Activated naive CD8-positive, alpha-beta T cell treated with anti-CD3 and anti-CD28 coated beads for 36 hours (primary cell): ENCODE measurements at regions not wholly inside any gene's neighbourhood (a gene's known extent, or its start where the extent isn't known, plus 50 kb on each side); places are given as distances from the start of the nearest gene placed in this dataset.
"Not testable (repeated sequence)": the region's sequence is repeated elsewhere in the genome, so short reads cannot be mapped to it uniquely, and the experiment has no call there.

Experiments
- DNase-seq: peaks from one replicate; pipeline ENCODE4 v3.0.0; 2021
- H3K27ac Mint-ChIP-seq: one replicate; pipeline ENCODE4 v1.8.0; 2022; ENCODE audit warnings: mild to moderate bottlenecking, moderate library complexity, mixed read lengths
- H3K27me3 Mint-ChIP-seq: one replicate; pipeline ENCODE4 v1.8.0; 2022; ENCODE audit warnings: mild to moderate bottlenecking, mixed read lengths
- H3K36me3 Mint-ChIP-seq: one replicate; pipeline ENCODE4 v1.8.0; 2021; ENCODE audit warnings: mild to moderate bottlenecking, mixed read lengths
- H3K4me1 Mint-ChIP-seq: one replicate; pipeline ENCODE4 v1.8.0; 2021; ENCODE audit warnings: mixed read lengths
- H3K4me3 Mint-ChIP-seq: one replicate; pipeline ENCODE4 v1.8.0; 2022; ENCODE audit warnings: mild to moderate bottlenecking, moderate library complexity, mixed read lengths
- H3K9me3 Mint-ChIP-seq: one replicate; pipeline ENCODE4 v1.8.0; 2022; ENCODE audit warnings: mixed read lengths

DNA sequence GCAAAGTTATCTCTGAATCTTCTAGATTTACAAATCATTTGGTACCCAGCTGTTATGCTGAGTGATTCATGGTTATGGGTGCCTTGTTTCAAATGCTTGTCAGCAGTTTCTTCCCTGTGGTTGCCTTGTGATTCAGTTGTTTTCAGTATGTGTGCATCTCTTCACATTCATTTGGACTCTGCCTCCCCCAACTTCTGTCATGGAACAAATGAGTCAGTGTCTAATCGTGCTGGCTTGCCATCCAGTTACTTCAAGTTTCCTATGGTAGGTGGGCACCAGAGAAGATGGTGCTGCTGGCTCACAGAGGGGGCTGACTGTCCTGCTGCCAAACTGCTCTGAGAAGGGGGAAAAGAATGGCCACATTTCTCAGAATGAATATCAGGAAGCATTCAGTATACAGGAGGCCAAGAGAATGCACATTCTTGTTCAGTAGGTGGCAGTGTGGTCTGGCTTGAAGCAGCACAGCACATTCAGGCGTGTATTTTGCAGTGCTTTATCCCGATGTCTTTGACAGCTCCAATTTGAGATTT, 260.9 kb downstream of the GLUD2 start:
- Mint-ChIP-seq H3K4me1 (peaks cover 7% of the 10 kb centered on the region), H3K27ac (peak overlapping the region; percentile 75), H3K9me3 (no peaks in the 10 kb centered on the region), H3K27me3 (no peaks in the 10 kb centered on the region), H3K36me3 (no peaks in the 10 kb centered on the region), H3K4me3 (no peak overlapping the region)
- DNase-seq = peak; percentile 44

DNA sequence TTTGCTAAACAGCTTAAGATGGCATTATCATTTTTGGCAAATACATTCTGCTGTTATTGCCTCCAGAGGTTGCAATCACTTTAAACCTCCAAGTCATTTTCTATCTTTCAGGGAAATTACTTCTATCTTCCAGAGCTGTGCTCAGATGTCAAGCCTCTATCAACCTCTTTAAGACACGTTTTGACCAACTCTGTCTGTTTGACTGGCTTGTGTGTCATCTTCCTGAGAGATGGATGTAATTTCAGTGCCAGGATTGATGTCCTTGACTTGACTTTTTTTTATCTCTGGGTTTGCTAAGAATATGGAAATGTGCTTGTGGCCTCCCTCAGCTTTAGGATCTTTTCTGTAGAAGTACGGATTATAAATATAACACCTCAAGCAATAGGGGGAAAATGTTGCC, 263.4 kb downstream of the GLUD2 start:
- no peaks in the 10 kb centered on the region for H3K9me3 Mint-ChIP-seq
- H3K27ac Mint-ChIP-seq = no peak overlapping the region
- no peak overlapping the region for H3K4me3 Mint-ChIP-seq
- no peak for DNase-seq
- no peaks in the 10 kb centered on the region for H3K27me3 Mint-ChIP-seq
- H3K36me3 Mint-ChIP-seq = no peaks in the 10 kb centered on the region
- H3K4me1 Mint-ChIP-seq = peaks cover 7% of the 10 kb centered on the region

GRCh38 chrX:121320441-121320840, 273.0 kb downstream of the GLUD2 start:
- DNase-seq = no peak
- no peaks in the 10 kb centered on the region for H3K4me1 Mint-ChIP-seq
- no peak overlapping the region for H3K27ac Mint-ChIP-seq
- H3K9me3 Mint-ChIP-seq = no peaks in the 10 kb centered on the region
- H3K27me3 Mint-ChIP-seq = no peaks in the 10 kb centered on the region
- H3K4me3 Mint-ChIP-seq = no peak overlapping the region
- H3K36me3 Mint-ChIP-seq = no peaks in the 10 kb centered on the region

- Mint-ChIP-seq H3K27me3 (no peaks in the 10 kb centered on the region), H3K36me3 (no peaks in the 10 kb centered on the region), H3K9me3 (no peaks in the 10 kb centered on the region), H3K4me1 (no peaks in the 10 kb centered on the region), H3K27ac (no peak overlapping the region), H3K4me3 (no peak overlapping the region)
- no peak for DNase-seq
These were observed 274.7 kb downstream of the GLUD2 start for GRCh38 chrX:121322159-121322558.

DNA sequence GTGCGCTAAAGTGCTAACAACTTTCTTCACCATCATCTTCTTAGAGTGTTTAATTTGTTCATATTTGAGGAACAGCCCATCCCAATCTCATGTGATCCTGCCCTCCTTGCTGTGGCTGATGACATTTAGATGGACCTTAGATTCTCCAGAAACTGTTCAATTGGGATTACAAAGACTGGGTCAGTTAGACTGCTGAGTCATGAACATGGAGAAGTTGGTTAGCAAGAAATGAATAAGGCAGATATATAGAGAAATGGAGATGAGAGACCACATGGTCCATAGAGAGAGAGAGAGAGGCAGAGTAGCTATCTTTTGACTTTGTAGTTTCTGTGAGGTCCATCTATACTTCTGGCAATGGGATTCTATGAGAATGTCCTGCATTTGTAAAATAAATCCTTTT, 275.9 kb downstream of the GLUD2 start:
- DNase-seq = no peak
- Mint-ChIP-seq H3K4me3 (no peak overlapping the region), H3K4me1 (no peaks in the 10 kb centered on the region), H3K27ac (no peak overlapping the region), H3K27me3 (no peaks in the 10 kb centered on the region), H3K36me3 (no peaks in the 10 kb centered on the region), H3K9me3 (no peaks in the 10 kb centered on the region)

GRCh38 chrX:121333942-121334341, 286.5 kb downstream of the GLUD2 start:
- no peak for DNase-seq
- Mint-ChIP-seq H3K4me1 (no peaks in the 10 kb centered on the region), H3K4me3 (no peak overlapping the region), H3K27ac (no peak overlapping the region), H3K27me3 (no peaks in the 10 kb centered on the region), H3K36me3 (no peaks in the 10 kb centered on the region), H3K9me3 (no peaks in the 10 kb centered on the region)

GRCh38 chrX:121336831-121337421, 289.5 kb downstream of the GLUD2 start:
- no peak for DNase-seq
- H3K27ac Mint-ChIP-seq = no peak overlapping the region
- H3K36me3 Mint-ChIP-seq = no peaks in the 10 kb centered on the region
- H3K9me3 Mint-ChIP-seq = no peaks in the 10 kb centered on the region
- H3K27me3 Mint-ChIP-seq = no peaks in the 10 kb centered on the region
- no peaks in the 10 kb centered on the region for H3K4me1 Mint-ChIP-seq
- H3K4me3 Mint-ChIP-seq = no peak overlapping the region

DNA sequence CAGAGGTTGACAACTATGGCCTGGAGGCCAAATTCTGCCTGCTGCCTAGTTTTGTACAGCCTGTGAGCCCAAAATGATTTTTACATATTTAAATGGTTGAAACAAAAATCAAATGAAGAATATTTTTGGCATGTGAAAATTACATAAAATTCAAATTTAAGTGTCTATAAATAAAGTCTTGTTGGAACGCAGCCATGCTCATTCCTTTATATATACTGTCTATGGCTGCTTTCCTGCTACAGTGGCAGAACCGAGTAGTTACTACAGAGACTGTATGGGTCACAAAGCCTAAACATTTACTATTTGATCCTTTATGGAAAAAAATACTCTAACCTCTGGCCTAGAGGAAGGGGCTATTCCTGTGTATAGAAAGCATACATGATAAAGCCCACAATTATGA, 290.4 kb downstream of the GLUD2 start:
- Mint-ChIP-seq H3K27ac (no peak overlapping the region), H3K36me3 (no peaks in the 10 kb centered on the region), H3K4me3 (no peak overlapping the region), H3K27me3 (no peaks in the 10 kb centered on the region), H3K4me1 (no peaks in the 10 kb centered on the region), H3K9me3 (no peaks in the 10 kb centered on the region)
- DNase-seq = no peak

DNA sequence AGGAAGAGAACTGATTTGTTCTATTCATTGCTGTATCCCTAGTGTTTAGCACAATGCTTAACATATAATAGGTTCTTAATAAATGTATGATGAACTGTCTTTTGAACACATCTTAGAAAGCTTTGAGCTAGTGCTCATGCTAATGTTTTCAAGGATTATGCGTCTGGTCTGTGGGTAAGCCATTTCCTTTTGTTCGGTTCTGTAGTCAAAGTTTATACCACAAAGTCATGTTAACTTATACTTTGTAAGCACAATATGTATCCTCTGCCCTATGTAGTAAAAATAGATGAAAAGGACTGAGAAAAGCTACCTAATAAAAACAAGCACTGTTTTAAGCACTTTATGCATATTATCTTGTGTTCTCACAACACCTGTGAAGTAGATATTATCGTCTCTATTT, 301.9 kb downstream of the GLUD2 start:
- H3K27me3 Mint-ChIP-seq = peaks cover 5% of the 10 kb centered on the region
- no peaks in the 10 kb centered on the region for H3K4me1 Mint-ChIP-seq
- no peaks in the 10 kb centered on the region for H3K36me3 Mint-ChIP-seq
- H3K27ac Mint-ChIP-seq = no peak overlapping the region
- H3K9me3 Mint-ChIP-seq = peaks cover 2% of the 10 kb centered on the region
- DNase-seq = no peak
- H3K4me3 Mint-ChIP-seq = no peak overlapping the region

DNA sequence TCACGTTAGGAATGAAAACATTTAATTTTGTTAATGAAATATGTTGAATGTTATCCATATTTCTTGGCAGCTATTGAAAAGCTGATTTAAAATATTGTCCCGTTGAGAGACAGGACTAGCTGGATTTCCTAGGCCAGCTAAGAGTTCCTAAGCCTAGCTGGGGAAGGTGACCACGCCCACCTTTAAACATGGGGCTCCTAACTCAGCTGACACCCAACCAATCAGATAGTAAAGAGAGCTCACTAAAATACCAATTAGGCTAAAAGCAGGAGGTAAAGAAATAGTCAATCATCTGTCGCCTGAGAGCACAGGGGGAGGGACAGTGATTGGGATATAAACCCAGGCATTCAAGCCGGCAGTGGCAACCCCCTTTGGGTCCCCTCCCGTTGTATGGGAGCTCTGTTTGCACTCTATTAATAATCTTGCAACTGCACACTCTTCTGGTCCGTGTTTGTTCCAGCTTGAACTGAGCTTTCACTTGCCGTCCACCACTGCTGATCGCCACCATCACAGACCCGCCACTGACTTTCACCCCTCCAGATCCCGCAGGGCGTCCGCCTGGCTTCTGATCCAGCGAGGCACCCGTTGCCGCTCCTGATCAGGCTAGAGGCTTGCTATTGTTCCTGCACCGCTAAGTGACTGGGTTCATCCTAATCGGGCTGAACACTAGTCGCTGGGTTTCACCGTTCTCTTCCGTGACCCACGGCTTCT, 308.9 kb downstream of the GLUD2 start:
- peaks cover 2% of the 10 kb centered on the region for H3K9me3 Mint-ChIP-seq

DNA sequence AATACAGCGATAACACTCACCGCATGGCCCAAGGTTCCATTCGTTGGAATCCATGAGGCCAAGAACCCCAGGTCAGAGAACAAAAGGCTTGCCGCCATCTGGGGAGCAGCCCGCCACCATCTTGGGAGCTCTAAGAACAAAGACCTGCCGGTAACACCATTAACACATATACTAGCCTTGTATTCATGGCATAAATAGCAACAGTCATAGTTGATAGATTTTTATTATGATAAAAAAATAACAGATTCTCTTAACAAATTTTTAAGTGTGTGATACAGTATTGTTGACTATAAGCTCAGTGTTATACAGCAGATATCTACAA, 309.4 kb downstream of the GLUD2 start:
- Mint-ChIP-seq H3K27ac (no peak overlapping the region), H3K4me1 (no peaks in the 10 kb centered on the region), H3K4me3 (no peak overlapping the region), H3K27me3 (no peaks in the 10 kb centered on the region), H3K36me3 (no peaks in the 10 kb centered on the region), H3K9me3 (no peaks in the 10 kb centered on the region)
- no peak for DNase-seq

More for the DNA sequence above, 308.9 kb downstream of the GLUD2 start:
- Mint-ChIP-seq H3K27me3 (no peaks in the 10 kb centered on the region), H3K36me3 (no peaks in the 10 kb centered on the region), H3K27ac (no peak overlapping the region), H3K4me3 (no peak overlapping the region), H3K4me1 (no peaks in the 10 kb centered on the region)
- no peak for DNase-seq

- H3K9me3 Mint-ChIP-seq = peaks cover 3% of the 10 kb centered on the region
- no peak overlapping the region for H3K4me3 Mint-ChIP-seq
- no peaks in the 10 kb centered on the region for H3K36me3 Mint-ChIP-seq
- H3K27me3 Mint-ChIP-seq = no peaks in the 10 kb centered on the region
- H3K27ac Mint-ChIP-seq = no peak overlapping the region
- no peaks in the 10 kb centered on the region for H3K4me1 Mint-ChIP-seq
- no peak for DNase-seq
These were observed 312.9 kb downstream of the GLUD2 start for GRCh38 chrX:121360280-121360679.

GRCh38 chrX:121365572-121366161, 318.3 kb downstream of the GLUD2 start:
- Mint-ChIP-seq H3K27ac (no peak overlapping the region), H3K9me3 (peaks cover 3% of the 10 kb centered on the region), H3K36me3 (no peaks in the 10 kb centered on the region), H3K27me3 (peaks cover 3% of the 10 kb centered on the region), H3K4me1 (no peaks in the 10 kb centered on the region), H3K4me3 (no peak overlapping the region)
- no peak for DNase-seq

GRCh38 chrX:121374471-121374870, 327.1 kb downstream of the GLUD2 start:
- Mint-ChIP-seq H3K27ac (no peak overlapping the region), H3K27me3 (no peaks in the 10 kb centered on the region), H3K4me1 (no peaks in the 10 kb centered on the region), H3K36me3 (no peaks in the 10 kb centered on the region), H3K4me3 (no peak overlapping the region), H3K9me3 (no peaks in the 10 kb centered on the region)
- no peak for DNase-seq

GRCh38 chrX:121381915-121382314, 334.5 kb downstream of the GLUD2 start:
- H3K4me1 Mint-ChIP-seq, H3K9me3 Mint-ChIP-seq, H3K27ac Mint-ChIP-seq, H3K36me3 Mint-ChIP-seq, DNase-seq, H3K4me3 Mint-ChIP-seq, H3K27me3 Mint-ChIP-seq: not testable (repeated sequence)
